H9 (cell line): ENCODE measurements at regions not wholly inside any gene's neighbourhood (a gene's known extent, or its start where the extent isn't known, plus 50 kb on each side); places are given as distances from the start of the nearest gene placed in this dataset.

Source experiments
- DNase-seq: peaks from one replicate; pipeline ENCODE4 v3.0.0-alpha.2; 2017
- H2AFZ ChIP-seq: one replicate; pipeline ENCODE4 v1.6.1; 2013; ENCODE audit warnings: mild to moderate bottlenecking, low read length, control low read depth, moderate library complexity
- H2AK5ac ChIP-seq: 2 replicates; pipeline ENCODE4 v1.6.1; 2013; ENCODE audit warnings: low read length, control low read depth, mixed read lengths; ENCODE audit not compliant: insufficient read length
- H2BK120ac ChIP-seq: one replicate; pipeline ENCODE4 v1.6.1; 2013; ENCODE audit warnings: low read depth, mild to moderate bottlenecking, low read length, control low read depth, inconsistent platforms; ENCODE audit not compliant: poor library complexity, severe bottlenecking
- H2BK12ac ChIP-seq: 2 replicates; pipeline ENCODE4 v1.6.1; 2013; ENCODE audit warnings: low read length, control low read depth, mixed read lengths, low read depth; ENCODE audit not compliant: insufficient read length
- H2BK15ac ChIP-seq: 2 replicates; pipeline ENCODE4 v1.6.1; 2013; ENCODE audit warnings: low read depth, low read length, control low read depth
- H2BK20ac ChIP-seq: one replicate; pipeline ENCODE4 v1.6.1; 2013; ENCODE audit warnings: low read depth, mild to moderate bottlenecking, low read length, control low read depth, inconsistent platforms; ENCODE audit not compliant: poor library complexity, severe bottlenecking
- H2BK5ac ChIP-seq: 2 replicates; pipeline ENCODE4 v1.6.1; 2013; ENCODE audit warnings: low read length, control low read depth, mixed read lengths; ENCODE audit not compliant: insufficient read length
- H3K14ac ChIP-seq: 2 replicates; pipeline ENCODE4 v1.6.1; 2013; ENCODE audit warnings: low read length, control low read depth; ENCODE audit not compliant: insufficient read depth
- H3K18ac ChIP-seq: 2 replicates; pipeline ENCODE4 v1.6.1; 2013; ENCODE audit warnings: low read depth, mild to moderate bottlenecking, mixed read lengths, low read length, control low read depth; ENCODE audit not compliant: insufficient read length
- H3K23ac ChIP-seq: 2 replicates; pipeline ENCODE4 v1.6.1; 2013; ENCODE audit warnings: low read length, control low read depth, mixed read lengths, low read depth; ENCODE audit not compliant: insufficient read length
- H3K23me2 ChIP-seq: 2 replicates; pipeline ENCODE4 v1.6.1; 2013; ENCODE audit warnings: low read depth, mild to moderate bottlenecking, mixed read lengths, low read length, control low read depth; ENCODE audit not compliant: insufficient read length, poor library complexity, severe bottlenecking
- H3K27ac ChIP-seq: 2 replicates; pipeline ENCODE4 v1.5.1; 2013; ENCODE audit warnings: low read length, control low read depth, mixed read lengths, low read depth; ENCODE audit not compliant: insufficient read length
- H3K27me3 ChIP-seq: 2 replicates; pipeline ENCODE4 v1.6.1; 2013; ENCODE audit warnings: low read length, control low read depth, inconsistent platforms; ENCODE audit not compliant: insufficient read depth
- H3K4ac ChIP-seq: 2 replicates; pipeline ENCODE4 v1.6.1; 2013; ENCODE audit warnings: low read depth, mild to moderate bottlenecking, control low read depth, inconsistent platforms, low read length, moderate library complexity
- H3K4me1 ChIP-seq: 2 replicates; pipeline ENCODE4 v1.6.1; 2013; ENCODE audit warnings: low read length, control low read depth, inconsistent platforms; ENCODE audit not compliant: insufficient read depth
- H3K4me2 ChIP-seq: 2 replicates; pipeline ENCODE4 v1.6.1; 2013; ENCODE audit warnings: low read length, control low read depth, mixed read lengths; ENCODE audit not compliant: insufficient read length, insufficient read depth
- H3K56ac ChIP-seq: 2 replicates; pipeline ENCODE4 v1.6.1; 2013; ENCODE audit warnings: low read depth, mild to moderate bottlenecking, mixed read lengths, low read length, control low read depth; ENCODE audit not compliant: insufficient read length
- H3K79me1 ChIP-seq: 2 replicates; pipeline ENCODE4 v1.6.1; 2013; ENCODE audit warnings: low read depth, mild to moderate bottlenecking, moderate library complexity, low read length, control low read depth, inconsistent platforms; ENCODE audit not compliant: insufficient read depth, poor library complexity, severe bottlenecking
- H3K79me2 ChIP-seq: 2 replicates; pipeline ENCODE4 v1.6.1; 2013; ENCODE audit warnings: low read length, control low read depth, inconsistent platforms; ENCODE audit not compliant: insufficient read depth
- H3K9ac ChIP-seq: 2 replicates; pipeline ENCODE4 v1.6.1; 2013; ENCODE audit warnings: low read length, control low read depth, mixed read lengths; ENCODE audit not compliant: insufficient read length; ENCODE audit errors: extremely low read depth
- H3K9me3 ChIP-seq: one replicate; pipeline ENCODE4 v1.6.1; 2013; ENCODE audit warnings: low read depth, low read length, inconsistent platforms; ENCODE audit not compliant: control insufficient read depth
- H3T11ph ChIP-seq: one replicate; pipeline ENCODE4 v1.6.1; 2013; ENCODE audit warnings: mild to moderate bottlenecking, low read length, control low read depth, inconsistent platforms
- H4K20me1 ChIP-seq: one replicate; pipeline ENCODE4 v1.6.1; 2013; ENCODE audit not compliant: control insufficient read depth, insufficient read length, insufficient read depth
- H4K5ac ChIP-seq: 2 replicates; pipeline ENCODE4 v1.6.1; 2013; ENCODE audit warnings: low read depth, mild to moderate bottlenecking, mixed read lengths, low read length, control low read depth; ENCODE audit not compliant: insufficient read length
- H4K8ac ChIP-seq: replicated peaks from 2 replicates; pipeline ENCODE4 v1.6.1; 2013; ENCODE audit warnings: low read length, control low read depth, mixed read lengths, low read depth; ENCODE audit not compliant: insufficient read length
- H4K91ac ChIP-seq: 2 replicates; pipeline ENCODE4 v1.6.1; 2013; ENCODE audit warnings: low read depth, mild to moderate bottlenecking, moderate library complexity, mixed read lengths, low read length, control low read depth; ENCODE audit not compliant: insufficient read length
- H3K27ac Mint-ChIP-seq, 3 experiments: 2 replicates in 2 of 3; 3 replicates in 1 of 3; pipeline ENCODE4 v1.8.0; 2020 to 2021; ENCODE audit warnings: mixed read lengths in 3 of 3, mild to moderate bottlenecking in 1 of 3, moderate library complexity in 1 of 3
- H3K27me3 Mint-ChIP-seq: 2 replicates; pipeline ENCODE4 v1.8.0; 2021; ENCODE audit warnings: low read depth, mild to moderate bottlenecking, moderate library complexity, mixed read lengths
- H3K36me3 Mint-ChIP-seq, 3 experiments: 2 replicates in 2 of 3; 3 replicates in 1 of 3; pipeline ENCODE4 v1.8.0; 2020 to 2021; ENCODE audit warnings: low read depth in 3 of 3, mixed read lengths in 3 of 3; ENCODE audit not compliant: insufficient read depth in 1 of 3
- H3K4me1 Mint-ChIP-seq, 2 experiments: 2 replicates each; pipeline ENCODE4 v1.8.0; 2020; ENCODE audit warnings: mixed read lengths in 2 of 2
- H3K4me3 Mint-ChIP-seq, 2 experiments: 2 replicates in 1 of 2; 3 replicates in 1 of 2; pipeline ENCODE4 v1.8.0; 2020 to 2021; ENCODE audit warnings: mild to moderate bottlenecking in 2 of 2, mixed read lengths in 2 of 2, moderate library complexity in 1 of 2
- H3K9me3 Mint-ChIP-seq, 2 experiments: 2 replicates in 1 of 2; 3 replicates in 1 of 2; pipeline ENCODE4 v1.8.0; 2020; ENCODE audit warnings: mild to moderate bottlenecking in 2 of 2, mixed read lengths in 2 of 2, moderate library complexity in 1 of 2
- WGBS: extraction: QIAGEN DNeasy Blood & Tissue Kit; methylation state at CpG from one replicate; pipeline ENCODE4 v1.1.7; 2013; ENCODE audit warnings: missing lambda C conversion rate, low lambda C conversion rate, mixed read lengths; ENCODE audit not compliant: insufficient read length; ENCODE audit errors: extremely low coverage; 5-methylcytosine and 5-hydroxymethylcytosine counted together
- TF ChIP-seq, protein P1 (sequence below): fragments of 200-600 bp; sonication (generic); conservative IDR thresholded peaks from 3 replicates; pipeline ENCODE4 v1.8.0; 2021; ENCODE audit warnings: antibody characterized with exemption, mild to moderate bottlenecking

DNA sequence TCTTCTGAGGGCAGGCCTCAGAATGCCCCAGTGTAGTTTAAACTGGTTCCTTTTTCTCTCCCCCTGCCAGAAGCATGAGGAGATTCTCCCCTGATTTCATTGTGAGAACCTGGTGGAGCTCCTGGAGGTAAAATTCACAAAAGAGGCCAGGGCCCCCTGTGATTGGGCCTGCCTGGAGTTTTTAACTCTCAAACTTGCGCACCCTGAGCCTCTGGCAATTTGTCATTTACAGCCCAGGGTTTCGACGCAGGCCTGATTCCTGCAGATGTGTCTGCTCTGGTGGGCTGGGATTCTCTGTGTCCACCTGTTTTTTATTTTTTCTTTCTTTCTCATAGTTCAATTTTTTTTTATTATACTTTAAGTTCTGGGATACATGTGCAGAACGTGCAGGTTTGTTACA is 157.9 kb downstream of the ASB1 start:
- peaks cover 2% of the 10 kb centered on the region for H3K27me3 Mint-ChIP-seq
- H3K27ac Mint-ChIP-seq: no peak overlapping the region

More for the DNA sequence above, 157.9 kb downstream of the ASB1 start:
- Histone ChIP-seq H4K8ac (no peak overlapping the region), H3K56ac (no peak overlapping the region), H2BK20ac (no peak overlapping the region), H4K91ac (no peak overlapping the region), H2BK15ac (no peak overlapping the region), H3K23ac (no peak overlapping the region), H2BK120ac (no peak overlapping the region), H3K4ac (no peak overlapping the region), H3K27me3 (no peaks in the 10 kb centered on the region), H3K9ac (no peak overlapping the region), H3K9me3 (no peaks in the 10 kb centered on the region), H2BK12ac (no peak overlapping the region), H4K20me1 (no peaks in the 10 kb centered on the region), H3T11ph (no peak overlapping the region), H3K4me2 (no peak overlapping the region), H3K79me2 (no peaks in the 10 kb centered on the region), H3K14ac (no peak overlapping the region), H3K18ac (no peak overlapping the region), H2AK5ac (no peak overlapping the region), H3K4me1 (no peaks in the 10 kb centered on the region), H3K23me2 (no peaks in the 10 kb centered on the region), H3K27ac (no peak overlapping the region), H4K5ac (no peak overlapping the region), H3K79me1 (no peaks in the 10 kb centered on the region), H2AFZ (no peak overlapping the region), H2BK5ac (no peak overlapping the region)
- TF ChIP-seq, protein P1, sequence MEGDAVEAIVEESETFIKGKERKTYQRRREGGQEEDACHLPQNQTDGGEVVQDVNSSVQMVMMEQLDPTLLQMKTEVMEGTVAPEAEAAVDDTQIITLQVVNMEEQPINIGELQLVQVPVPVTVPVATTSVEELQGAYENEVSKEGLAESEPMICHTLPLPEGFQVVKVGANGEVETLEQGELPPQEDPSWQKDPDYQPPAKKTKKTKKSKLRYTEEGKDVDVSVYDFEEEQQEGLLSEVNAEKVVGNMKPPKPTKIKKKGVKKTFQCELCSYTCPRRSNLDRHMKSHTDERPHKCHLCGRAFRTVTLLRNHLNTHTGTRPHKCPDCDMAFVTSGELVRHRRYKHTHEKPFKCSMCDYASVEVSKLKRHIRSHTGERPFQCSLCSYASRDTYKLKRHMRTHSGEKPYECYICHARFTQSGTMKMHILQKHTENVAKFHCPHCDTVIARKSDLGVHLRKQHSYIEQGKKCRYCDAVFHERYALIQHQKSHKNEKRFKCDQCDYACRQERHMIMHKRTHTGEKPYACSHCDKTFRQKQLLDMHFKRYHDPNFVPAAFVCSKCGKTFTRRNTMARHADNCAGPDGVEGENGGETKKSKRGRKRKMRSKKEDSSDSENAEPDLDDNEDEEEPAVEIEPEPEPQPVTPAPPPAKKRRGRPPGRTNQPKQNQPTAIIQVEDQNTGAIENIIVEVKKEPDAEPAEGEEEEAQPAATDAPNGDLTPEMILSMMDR: no peak
- Mint-ChIP-seq H3K36me3 (no peaks in the 10 kb centered on the region), H3K9me3 (no peaks in the 10 kb centered on the region; a peak in 1 of 5 replicates), H3K4me3 (no peak overlapping the region), H3K4me1 (no peaks in the 10 kb centered on the region)
- no peak for DNase-seq
- no CpG with 5 or more reads among the region's 4 CpGs for WGBS
